ENCODE measurements at regions not wholly inside any gene's neighbourhood (a gene's known extent, or its start where the extent isn't known, plus 50 kb on each side); places are given as distances from the start of the nearest gene placed in this dataset.

- Histone ChIP-seq H3K4me1 (ENCODE audit: control insufficient read depth, insufficient read depth, low read length) (peaks cover 10% of the 10 kb centered on the region), H3K9me3 (replicated peaks; ENCODE audit: control insufficient read depth, low read depth, low read length) (peaks cover 7% of the 10 kb centered on the region), H3K27me3 (ENCODE audit: control insufficient read depth, insufficient read depth, low read length) (no peaks in the 10 kb centered on the region), H3K36me3 (ENCODE audit: control insufficient read depth, insufficient read depth, low read length) (no peaks in the 10 kb centered on the region), H3K27ac (ENCODE audit: low read length) (peak overlapping the region; percentile 88), H3K4me3 (ENCODE audit: low read length) (no peak overlapping the region)
- DNase-seq, result no peak
- 67% methylated on average over 1 of the region's 2 CpGs for WGBS (ENCODE audit: insufficient coverage)
Measured at GRCh38 chr12:92582893-92583292, 119.9 kb upstream of the PLEKHG7 start.

- Histone ChIP-seq H3K4me3 (ENCODE audit: low read length) (no peak overlapping the region), H3K27me3 (ENCODE audit: control insufficient read depth, insufficient read depth, low read length) (no peaks in the 10 kb centered on the region), H3K27ac (ENCODE audit: low read length) (peak overlapping the region; percentile 88), H3K36me3 (ENCODE audit: control insufficient read depth, insufficient read depth, low read length) (no peaks in the 10 kb centered on the region), H3K9me3 (replicated peaks; ENCODE audit: control insufficient read depth, low read depth, low read length) (peaks cover 7% of the 10 kb centered on the region), H3K4me1 (ENCODE audit: control insufficient read depth, insufficient read depth, low read length) (peaks cover 10% of the 10 kb centered on the region)
- WGBS (ENCODE audit: insufficient coverage), result 55% methylated on average over 4 of the region's 4 CpGs
- peak; percentile 89 for DNase-seq
Measured at GRCh38 chr12:92582475-92582874, 120.3 kb upstream of the PLEKHG7 start.

- no CpG with 5 or more reads among the region's 1 CpG for WGBS (ENCODE audit: insufficient coverage)
- Histone ChIP-seq H3K4me3 (ENCODE audit: low read length) (no peak overlapping the region), H3K27me3 (ENCODE audit: control insufficient read depth, insufficient read depth, low read length) (no peaks in the 10 kb centered on the region), H3K36me3 (ENCODE audit: control insufficient read depth, insufficient read depth, low read length) (no peaks in the 10 kb centered on the region), H3K4me1 (ENCODE audit: control insufficient read depth, insufficient read depth, low read length) (peaks cover 10% of the 10 kb centered on the region), H3K9me3 (replicated peaks; ENCODE audit: control insufficient read depth, low read depth, low read length) (peaks cover 7% of the 10 kb centered on the region), H3K27ac (ENCODE audit: low read length) (peak overlapping the region; percentile 88)
- peak; percentile 43 for DNase-seq
Measured at GRCh38 chr12:92581604-92582003, 121.2 kb upstream of the PLEKHG7 start.

GRCh38 chr12:92574911-92575570 lies 127.7 kb upstream of the PLEKHG7 start:
- H3K9me3 ChIP-seq (replicated peaks; ENCODE audit: control insufficient read depth, low read depth, low read length), result no peaks in the 10 kb centered on the region
- H3K36me3 ChIP-seq (ENCODE audit: control insufficient read depth, insufficient read depth, low read length), result no peaks in the 10 kb centered on the region
- H3K4me3 ChIP-seq (ENCODE audit: low read length), result no peak overlapping the region
- no peak overlapping the region for H3K27ac ChIP-seq (ENCODE audit: low read length)
- H3K27me3 ChIP-seq (ENCODE audit: control insufficient read depth, insufficient read depth, low read length), result no peaks in the 10 kb centered on the region
- peaks cover 6% of the 10 kb centered on the region for H3K4me1 ChIP-seq (ENCODE audit: control insufficient read depth, insufficient read depth, low read length)
- WGBS (ENCODE audit: insufficient coverage), result 92% methylated on average over 5 of the region's 6 CpGs
- no peak for DNase-seq

- 75% methylated on average over 4 of the region's 8 CpGs for WGBS (ENCODE audit: insufficient coverage)
- Histone ChIP-seq H3K9me3 (replicated peaks; ENCODE audit: control insufficient read depth, low read depth, low read length) (no peaks in the 10 kb centered on the region), H3K4me3 (ENCODE audit: low read length) (no peak overlapping the region), H3K27me3 (ENCODE audit: control insufficient read depth, insufficient read depth, low read length) (no peaks in the 10 kb centered on the region), H3K27ac (ENCODE audit: low read length) (no peak overlapping the region), H3K36me3 (ENCODE audit: control insufficient read depth, insufficient read depth, low read length) (no peaks in the 10 kb centered on the region), H3K4me1 (ENCODE audit: control insufficient read depth, insufficient read depth, low read length) (peaks cover 6% of the 10 kb centered on the region)
- DNase-seq, result no peak
Measured at GRCh38 chr12:92574051-92574783, 128.6 kb upstream of the PLEKHG7 start.

- Histone ChIP-seq H3K36me3 (ENCODE audit: control insufficient read depth, insufficient read depth, low read length) (no peaks in the 10 kb centered on the region), H3K4me3 (ENCODE audit: low read length) (no peak overlapping the region), H3K4me1 (ENCODE audit: control insufficient read depth, insufficient read depth, low read length) (peaks cover 6% of the 10 kb centered on the region), H3K9me3 (replicated peaks; ENCODE audit: control insufficient read depth, low read depth, low read length) (no peaks in the 10 kb centered on the region), H3K27me3 (ENCODE audit: control insufficient read depth, insufficient read depth, low read length) (no peaks in the 10 kb centered on the region), H3K27ac (ENCODE audit: low read length) (no peak overlapping the region)
- DNase-seq, result no peak
- 82% methylated on average over 3 of the region's 4 CpGs for WGBS (ENCODE audit: insufficient coverage)
Measured at GRCh38 chr12:92573104-92573503, 129.7 kb upstream of the PLEKHG7 start.

- WGBS (ENCODE audit: insufficient coverage), result 87% methylated on average over 3 of the region's 8 CpGs
- Histone ChIP-seq H3K4me1 (ENCODE audit: control insufficient read depth, insufficient read depth, low read length) (peaks cover 6% of the 10 kb centered on the region), H3K9me3 (replicated peaks; ENCODE audit: control insufficient read depth, low read depth, low read length) (no peaks in the 10 kb centered on the region), H3K36me3 (ENCODE audit: control insufficient read depth, insufficient read depth, low read length) (no peaks in the 10 kb centered on the region), H3K27ac (ENCODE audit: low read length) (no peak overlapping the region), H3K4me3 (ENCODE audit: low read length) (no peak overlapping the region), H3K27me3 (ENCODE audit: control insufficient read depth, insufficient read depth, low read length) (no peaks in the 10 kb centered on the region)
- DNase-seq, result no peak
Measured at GRCh38 chr12:92571844-92572543, 130.8 kb upstream of the PLEKHG7 start.

GRCh38 chr12:92571169-92571568 lies 131.6 kb upstream of the PLEKHG7 start:
- Histone ChIP-seq H3K4me1 (ENCODE audit: control insufficient read depth, insufficient read depth, low read length) (peaks cover 6% of the 10 kb centered on the region), H3K27ac (ENCODE audit: low read length) (no peak overlapping the region), H3K36me3 (ENCODE audit: control insufficient read depth, insufficient read depth, low read length) (no peaks in the 10 kb centered on the region), H3K9me3 (replicated peaks; ENCODE audit: control insufficient read depth, low read depth, low read length) (no peaks in the 10 kb centered on the region), H3K27me3 (ENCODE audit: control insufficient read depth, insufficient read depth, low read length) (no peaks in the 10 kb centered on the region), H3K4me3 (ENCODE audit: low read length) (no peak overlapping the region)
- DNase-seq, result no peak
- WGBS (ENCODE audit: insufficient coverage), result no CpG with 5 or more reads among the region's 4 CpGs

GRCh38 chr12:92570056-92570753 lies 132.6 kb upstream of the PLEKHG7 start:
- H3K4me3 ChIP-seq (ENCODE audit: low read length), result no peak overlapping the region
- no CpG with 5 or more reads among the region's 4 CpGs for WGBS (ENCODE audit: insufficient coverage)
- peaks cover 6% of the 10 kb centered on the region for H3K4me1 ChIP-seq (ENCODE audit: control insufficient read depth, insufficient read depth, low read length)
- no peaks in the 10 kb centered on the region for H3K9me3 ChIP-seq (replicated peaks; ENCODE audit: control insufficient read depth, low read depth, low read length)
- no peaks in the 10 kb centered on the region for H3K36me3 ChIP-seq (ENCODE audit: control insufficient read depth, insufficient read depth, low read length)
- DNase-seq, result peak; percentile 96
- H3K27ac ChIP-seq (ENCODE audit: low read length), result no peak overlapping the region
- no peaks in the 10 kb centered on the region for H3K27me3 ChIP-seq (ENCODE audit: control insufficient read depth, insufficient read depth, low read length)

GRCh38 chr12:92568691-92569090 lies 134.1 kb upstream of the PLEKHG7 start:
- DNase-seq, result no peak
- H3K4me1 ChIP-seq (ENCODE audit: control insufficient read depth, insufficient read depth, low read length), result no peaks in the 10 kb centered on the region
- no peak overlapping the region for H3K27ac ChIP-seq (ENCODE audit: low read length)
- H3K36me3 ChIP-seq (ENCODE audit: control insufficient read depth, insufficient read depth, low read length), result no peaks in the 10 kb centered on the region
- no peaks in the 10 kb centered on the region for H3K27me3 ChIP-seq (ENCODE audit: control insufficient read depth, insufficient read depth, low read length)
- no CpG with 5 or more reads among the region's 2 CpGs for WGBS (ENCODE audit: insufficient coverage)
- no peaks in the 10 kb centered on the region for H3K9me3 ChIP-seq (replicated peaks; ENCODE audit: control insufficient read depth, low read depth, low read length)
- H3K4me3 ChIP-seq (ENCODE audit: low read length), result no peak overlapping the region

Measured in muscle of leg (tissue), 3 donors.